ENCODE measurements at regions not wholly inside any gene's neighbourhood (a gene's known extent, or its start where the extent isn't known, plus 50 kb on each side); places are given as distances from the start of the nearest gene placed in this dataset.

GRCh38 chr4:43587758-43588157 lies 695.2 kb downstream of the GRXCR1 start:
- TF ChIP-seq CTCF (conservative IDR thresholded peaks at IDR 0.05 in 1 of 2, IDR thresholded peaks at IDR 0.05 in 1 of 2; ENCODE audit: low read depth in 1 of 2, low read length in 2 of 2) = no peak
- TF ChIP-seq EZH2 (IDR thresholded peaks at IDR 0.05; ENCODE audit: low read length, missing control alignments) = no peak
